22Rv1 (cell line): ENCODE measurements at regions not wholly inside any gene's neighbourhood (a gene's known extent, or its start where the extent isn't known, plus 50 kb on each side); places are given as distances from the start of the nearest gene placed in this dataset.

ENCODE experiments used
- H3K27ac ChIP-seq: fragments of 450-650 bp; 2 replicates; pipeline ENCODE4 v1.5.1; 2017
- ZFX ChIP-seq: fragments of 450-650 bp; IDR thresholded peaks from 2 replicates; pipeline ENCODE4 v1.6.1; 2017; ENCODE audit warnings: antibody characterized with exemption, borderline replicate concordance
- TF ChIP-seq, protein P1 (sequence below): fragments of 450-650 bp; IDR thresholded peaks from 2 replicates; pipeline ENCODE4 v1.5.1; 2017; ENCODE audit warnings: mild to moderate bottlenecking

DNA sequence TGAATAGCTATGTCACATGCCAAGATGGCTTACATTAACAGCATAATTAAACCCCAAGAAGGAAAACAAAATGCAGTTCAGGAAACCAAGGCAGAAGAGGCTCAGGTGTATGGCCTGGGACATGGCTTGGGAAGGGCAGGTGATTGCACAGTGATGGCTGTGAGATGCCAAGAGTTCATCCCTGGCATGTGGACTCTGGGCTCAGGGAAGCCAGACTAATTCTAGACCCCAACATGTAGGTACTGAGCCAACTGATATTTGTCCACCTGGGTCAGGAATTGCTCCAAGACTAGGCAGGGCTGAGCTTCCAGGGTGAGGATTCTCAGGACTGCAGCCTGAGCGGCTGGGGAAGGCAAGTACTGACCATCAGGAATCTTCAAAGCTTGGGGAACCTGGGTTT, 218.4 kb upstream of the PIK3R1 start:
- H3K27ac ChIP-seq = no peak overlapping the region
- TF ChIP-seq ZFX = no peak
- TF ChIP-seq, protein P1, sequence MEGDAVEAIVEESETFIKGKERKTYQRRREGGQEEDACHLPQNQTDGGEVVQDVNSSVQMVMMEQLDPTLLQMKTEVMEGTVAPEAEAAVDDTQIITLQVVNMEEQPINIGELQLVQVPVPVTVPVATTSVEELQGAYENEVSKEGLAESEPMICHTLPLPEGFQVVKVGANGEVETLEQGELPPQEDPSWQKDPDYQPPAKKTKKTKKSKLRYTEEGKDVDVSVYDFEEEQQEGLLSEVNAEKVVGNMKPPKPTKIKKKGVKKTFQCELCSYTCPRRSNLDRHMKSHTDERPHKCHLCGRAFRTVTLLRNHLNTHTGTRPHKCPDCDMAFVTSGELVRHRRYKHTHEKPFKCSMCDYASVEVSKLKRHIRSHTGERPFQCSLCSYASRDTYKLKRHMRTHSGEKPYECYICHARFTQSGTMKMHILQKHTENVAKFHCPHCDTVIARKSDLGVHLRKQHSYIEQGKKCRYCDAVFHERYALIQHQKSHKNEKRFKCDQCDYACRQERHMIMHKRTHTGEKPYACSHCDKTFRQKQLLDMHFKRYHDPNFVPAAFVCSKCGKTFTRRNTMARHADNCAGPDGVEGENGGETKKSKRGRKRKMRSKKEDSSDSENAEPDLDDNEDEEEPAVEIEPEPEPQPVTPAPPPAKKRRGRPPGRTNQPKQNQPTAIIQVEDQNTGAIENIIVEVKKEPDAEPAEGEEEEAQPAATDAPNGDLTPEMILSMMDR = no peak

DNA sequence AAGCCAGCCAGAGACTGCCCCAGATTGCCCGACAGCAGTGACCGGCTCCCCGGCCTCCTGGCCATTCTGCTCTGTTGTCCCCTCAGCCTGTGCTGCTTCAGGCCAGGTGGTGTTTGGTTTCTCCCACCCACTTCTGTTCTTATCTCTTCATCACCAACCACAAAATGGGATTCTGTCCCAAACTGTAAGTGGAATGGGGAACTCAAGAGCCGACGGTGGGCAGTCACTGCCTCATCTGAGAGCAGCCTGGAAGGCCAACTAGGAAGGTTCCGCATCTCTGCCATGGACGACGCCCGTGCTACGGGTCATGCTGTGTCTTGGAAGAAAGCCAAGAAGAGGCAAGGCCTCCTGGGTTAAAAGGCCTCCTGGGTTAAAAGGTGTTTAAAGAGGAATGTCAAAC, 219.0 kb upstream of the PIK3R1 start:
- no peak for TF ChIP-seq ZFX
- TF ChIP-seq, protein P1 = no peak
- H3K27ac ChIP-seq = no peak overlapping the region

DNA sequence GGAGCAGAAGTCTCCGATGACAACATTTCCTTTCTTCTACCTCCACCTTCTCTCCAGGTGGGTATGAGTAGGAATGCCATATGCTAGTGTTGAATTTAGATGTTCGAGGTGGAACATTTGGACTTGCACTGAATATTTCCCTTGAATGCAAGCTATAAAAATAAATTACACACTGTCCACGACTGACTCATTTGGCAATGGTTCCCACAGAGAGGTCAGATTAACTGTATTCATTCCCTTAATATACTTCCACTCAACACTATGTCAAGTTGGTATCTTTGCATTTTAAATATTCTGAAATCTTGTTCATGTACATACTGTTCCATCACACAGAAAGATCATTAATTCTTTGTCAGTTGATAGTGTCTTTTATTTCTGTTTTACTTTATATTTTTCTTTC, 222.6 kb upstream of the PIK3R1 start:
- no peak overlapping the region for H3K27ac ChIP-seq
- TF ChIP-seq, protein P1 = no peak
- no peak for TF ChIP-seq ZFX

DNA sequence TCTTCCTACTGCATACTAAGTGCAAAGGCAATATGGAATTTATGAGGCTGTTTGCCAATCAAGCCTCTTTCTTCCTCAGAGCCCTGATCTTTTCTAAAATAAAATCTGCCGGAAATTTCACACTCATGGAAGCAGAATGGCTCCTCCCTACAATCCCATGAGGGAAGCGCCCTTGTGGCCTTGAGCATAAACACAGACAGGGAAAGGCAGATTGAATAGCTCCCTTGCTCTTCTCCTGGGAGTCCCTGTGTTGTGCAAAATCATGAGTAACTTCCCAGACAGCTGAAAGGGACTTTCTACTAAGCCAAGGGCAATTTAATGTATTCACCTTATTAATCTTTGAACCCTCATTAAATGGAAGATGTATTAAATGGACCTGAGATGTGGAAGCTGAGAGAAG, 226.1 kb upstream of the PIK3R1 start:
- TF ChIP-seq ZFX = no peak
- TF ChIP-seq, protein P1 = no peak
- H3K27ac ChIP-seq = no peak overlapping the region

DNA sequence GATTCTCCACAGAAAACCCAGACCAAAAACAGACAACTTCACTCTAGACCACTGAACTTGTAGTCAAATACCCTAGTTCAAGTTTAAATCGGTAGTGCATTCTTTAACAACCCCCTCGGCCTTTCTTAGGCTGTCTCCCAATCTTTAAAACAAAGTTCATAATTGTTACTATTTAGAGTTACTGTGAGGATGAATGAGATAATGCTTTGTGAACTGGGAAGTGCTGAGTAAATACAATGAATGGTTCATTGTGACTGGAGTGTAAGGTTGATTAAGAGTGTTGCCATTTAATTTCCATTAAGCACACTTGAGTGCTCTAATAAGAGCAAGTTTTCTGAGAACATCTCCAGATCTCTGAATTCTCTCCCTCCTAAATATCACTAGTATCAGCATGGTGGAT, 228.8 kb upstream of the PIK3R1 start:
- no peak overlapping the region for H3K27ac ChIP-seq
- TF ChIP-seq ZFX = no peak
- TF ChIP-seq, protein P1 = no peak

DNA sequence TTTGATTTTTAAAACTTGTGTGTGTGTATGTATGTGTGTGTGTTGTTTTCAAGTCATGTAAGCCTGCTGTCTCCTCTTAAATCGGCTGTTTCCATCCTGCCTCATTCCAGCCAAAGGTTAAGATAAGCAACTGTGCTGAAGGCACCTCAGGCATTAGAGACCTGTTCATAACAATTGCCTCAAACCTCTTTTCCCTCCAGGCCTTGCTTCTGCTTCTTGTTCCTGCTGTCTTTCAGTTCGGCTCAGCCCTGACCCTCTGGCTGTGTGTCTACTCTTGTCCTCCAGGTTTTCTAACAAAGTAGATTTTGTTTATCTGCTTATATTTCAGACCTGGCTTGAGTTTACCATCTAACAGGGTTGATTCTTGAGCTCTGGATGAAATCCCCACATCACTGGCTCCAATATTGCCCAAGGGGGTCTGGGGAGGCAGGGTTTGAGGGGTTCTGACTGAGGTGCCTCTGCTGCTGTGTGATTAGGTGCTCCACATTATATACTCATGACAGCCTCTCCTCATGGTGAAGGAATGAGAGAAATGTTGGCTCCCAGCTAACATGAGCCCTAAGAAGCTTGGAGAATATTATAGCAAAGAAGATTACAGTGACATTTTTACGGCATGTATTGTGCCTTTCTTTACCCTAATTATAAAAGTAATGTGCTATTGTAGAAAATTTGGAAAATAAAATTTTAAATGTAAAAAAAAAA, 229.7 kb upstream of the PIK3R1 start:
- no peak for TF ChIP-seq ZFX
- TF ChIP-seq, protein P1 = no peak
- no peak overlapping the region for H3K27ac ChIP-seq

DNA sequence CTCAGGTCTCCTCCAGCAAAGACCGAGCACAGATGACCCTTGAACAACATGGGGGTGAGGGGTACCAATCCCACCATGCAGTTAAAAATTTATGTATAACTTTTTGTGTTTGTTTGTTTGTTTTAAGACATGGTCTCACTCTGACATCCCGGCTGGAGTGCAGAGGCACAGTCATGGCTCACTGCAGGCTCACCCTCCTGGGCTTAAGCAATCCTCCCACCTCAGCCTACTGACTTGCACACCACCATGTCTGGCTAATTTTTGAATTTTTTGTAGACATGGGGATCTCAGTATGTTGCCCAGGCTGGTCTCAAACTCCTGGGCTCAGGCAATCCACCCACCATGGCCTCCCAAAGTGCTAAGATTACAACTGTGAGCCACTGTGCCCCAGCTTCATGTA, 231.0 kb upstream of the PIK3R1 start:
- H3K27ac ChIP-seq = no peak overlapping the region
- TF ChIP-seq, protein P1 = no peak
- no peak for TF ChIP-seq ZFX
